Subcutaneous abdominal adipose tissue (tissue), 5 donors: ENCODE measurements at regions not wholly inside any gene's neighbourhood (a gene's known extent, or its start where the extent isn't known, plus 50 kb on each side); places are given as distances from the start of the nearest gene placed in this dataset.
"Not testable (repeated sequence)": the region's sequence is repeated elsewhere in the genome, so short reads cannot be mapped to it uniquely, and the experiment has no call there.

ENCODE experiments used
- H3K27ac ChIP-seq: one replicate; pipeline ENCODE4 v1.7.0; 2013; ENCODE audit warnings: low read depth, mild to moderate bottlenecking, inconsistent platforms, low read length, moderate library complexity
- H3K27me3 ChIP-seq, 5 donors: one replicate each; pipeline ENCODE4 v1.7.0; 2013; ENCODE audit warnings: low read length in 5 of 5, inconsistent platforms in 1 of 5; ENCODE audit not compliant: control insufficient read depth in 5 of 5, insufficient read depth in 4 of 5
- H3K36me3 ChIP-seq, 5 donors: one replicate each; pipeline ENCODE4 v1.7.0; 2013; ENCODE audit warnings: low read length in 5 of 5; ENCODE audit not compliant: control insufficient read depth in 5 of 5, insufficient read depth in 5 of 5
- H3K4me1 ChIP-seq, 5 donors: one replicate each; pipeline ENCODE4 v1.7.0; 2013; ENCODE audit warnings: low read length in 5 of 5, mild to moderate bottlenecking in 3 of 5, moderate library complexity in 1 of 5; ENCODE audit not compliant: control insufficient read depth in 5 of 5, insufficient read depth in 5 of 5
- H3K4me3 ChIP-seq, 5 donors: one replicate each; pipeline ENCODE4 v1.7.0; 2013; ENCODE audit warnings: low read length in 5 of 5, low read depth in 1 of 5
- H3K9ac ChIP-seq, 5 donors: one replicate each; pipeline ENCODE4 v1.7.0; 2013; ENCODE audit warnings: low read length in 5 of 5, mild to moderate bottlenecking in 4 of 5, moderate library complexity in 3 of 5
- H3K9me3 ChIP-seq, 5 donors: one replicate each; pipeline ENCODE4 v1.7.0; 2013; ENCODE audit warnings: low read length in 5 of 5; ENCODE audit not compliant: control insufficient read depth in 5 of 5
- donor health status: healthy.
- donor health status: healthy.
- donor health status: healthy.
- donor health status: healthy.
- donor health status: healthy.

DNA sequence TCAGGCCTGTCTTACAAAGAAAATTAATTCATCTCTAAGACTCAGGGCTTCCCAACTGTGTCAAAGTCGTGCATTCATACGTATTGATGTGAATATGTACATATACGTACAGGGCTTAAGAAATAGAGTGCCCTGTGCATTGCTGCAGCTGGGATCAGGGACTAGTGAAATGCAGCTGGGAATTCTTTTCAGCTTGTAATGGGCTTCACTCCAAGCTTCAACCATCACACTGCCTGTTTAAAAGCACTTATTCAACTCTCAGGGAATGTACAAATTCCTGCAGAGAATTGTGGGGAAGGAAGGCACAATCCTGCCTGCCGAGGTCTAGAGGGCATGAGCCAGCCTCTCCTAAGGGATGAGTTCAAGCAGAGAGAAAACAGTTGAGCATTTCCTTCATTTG, 59.6 kb upstream of the MAN2A1 start:
- H3K27ac ChIP-seq, result no peak overlapping the region
- no peaks in the 10 kb centered on the region for H3K36me3 ChIP-seq
- H3K9me3 ChIP-seq, result no peaks in the 10 kb centered on the region
- H3K4me1 ChIP-seq, result peaks cover 0 to 16% (median 4%) of the 10 kb centered on the region in 5 donors
- no peak overlapping the region for H3K9ac ChIP-seq
- no peaks in the 10 kb centered on the region for H3K27me3 ChIP-seq
- no peak overlapping the region for H3K4me3 ChIP-seq

DNA sequence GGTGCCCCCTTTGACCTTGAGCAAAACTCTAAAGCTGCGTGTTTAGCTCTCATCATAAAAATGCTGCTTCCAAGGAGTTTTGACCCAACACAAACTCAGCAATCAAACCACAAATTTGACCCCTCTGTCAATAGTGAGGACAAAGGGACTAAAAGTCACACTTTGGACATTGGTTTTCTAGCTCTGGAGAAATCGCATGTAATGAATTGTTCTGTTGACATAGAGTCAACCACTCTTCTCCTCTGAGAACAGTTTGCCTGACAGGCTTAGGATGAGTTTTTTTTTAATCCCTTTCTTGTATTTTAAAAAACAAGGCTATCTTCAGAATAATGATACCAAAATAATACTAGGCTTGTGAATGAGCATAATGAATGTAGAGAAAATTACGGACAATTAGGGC, 61.1 kb upstream of the MAN2A1 start:
- Histone ChIP-seq H3K4me1 (peaks cover 0 to 16% (median 4%) of the 10 kb centered on the region in 5 donors), H3K27ac (no peak overlapping the region), H3K9ac (no peak overlapping the region), H3K36me3 (no peaks in the 10 kb centered on the region), H3K4me3 (no peak overlapping the region), H3K27me3 (no peaks in the 10 kb centered on the region), H3K9me3 (no peaks in the 10 kb centered on the region)

GRCh38 chr5:109621266-109621665, 68.5 kb upstream of the MAN2A1 start:
- H3K9ac ChIP-seq, H3K27me3 ChIP-seq, H3K9me3 ChIP-seq, H3K27ac ChIP-seq, H3K4me3 ChIP-seq, H3K36me3 ChIP-seq: not testable (repeated sequence)
- H3K4me1 ChIP-seq, result peaks cover 3 to 20% (median 12%) of the 10 kb centered on the region in 5 donors

DNA sequence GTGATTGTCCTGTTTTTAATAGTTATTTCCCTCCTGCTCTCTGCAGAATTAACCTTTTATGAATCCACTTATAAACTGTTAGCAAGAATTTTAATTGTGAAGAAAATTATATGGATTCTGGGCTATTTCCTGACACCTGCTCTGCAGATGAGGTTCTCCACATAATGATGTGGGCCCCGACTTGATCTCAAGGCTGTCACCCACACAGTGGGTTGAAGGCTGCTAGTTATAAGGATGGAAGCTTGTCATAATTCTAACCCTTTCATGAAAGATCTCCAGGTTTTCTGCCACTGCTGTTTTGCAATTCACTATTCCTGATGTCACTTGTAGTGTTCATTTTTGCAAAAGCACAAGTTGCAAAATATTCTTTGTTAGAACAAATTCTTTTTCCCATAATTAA, 69.1 kb upstream of the MAN2A1 start:
- peaks cover 3 to 20% (median 12%) of the 10 kb centered on the region in 5 donors for H3K4me1 ChIP-seq
- H3K36me3 ChIP-seq, result no peaks in the 10 kb centered on the region
- H3K9me3 ChIP-seq, result no peaks in the 10 kb centered on the region
- no peak overlapping the region for H3K4me3 ChIP-seq
- H3K27me3 ChIP-seq, result no peaks in the 10 kb centered on the region
- no peak overlapping the region for H3K9ac ChIP-seq
- H3K27ac ChIP-seq, result no peak overlapping the region

DNA sequence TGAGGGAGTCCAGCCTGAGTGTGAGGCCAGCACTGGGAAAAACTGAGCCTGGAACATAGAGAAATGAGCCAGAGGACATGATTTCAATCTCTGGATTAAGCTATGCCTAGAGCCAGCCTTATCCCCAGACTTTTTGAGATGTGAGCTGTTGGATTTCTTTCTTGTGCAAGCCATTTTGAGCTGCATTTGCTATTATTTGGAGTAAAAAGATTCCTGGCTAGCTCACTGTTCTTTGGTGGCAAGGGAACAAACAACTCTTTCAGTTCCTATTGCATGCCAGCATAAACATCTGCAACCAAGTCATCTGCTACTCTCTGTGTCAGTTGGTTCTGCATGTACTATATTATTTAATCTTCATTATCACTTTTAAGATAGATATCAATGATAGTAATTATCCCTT, 70.1 kb upstream of the MAN2A1 start:
- Histone ChIP-seq H3K27ac (peak overlapping the region; percentile 27), H3K4me3 (no peak overlapping the region), H3K4me1 (peaks cover 3 to 25% (median 12%) of the 10 kb centered on the region in 5 donors), H3K27me3 (no peaks in the 10 kb centered on the region), H3K36me3 (no peaks in the 10 kb centered on the region), H3K9ac (no peak overlapping the region), H3K9me3 (no peaks in the 10 kb centered on the region)

- Histone ChIP-seq H3K9me3 (no peaks in the 10 kb centered on the region), H3K36me3 (no peaks in the 10 kb centered on the region), H3K9ac (no peak overlapping the region), H3K4me3 (no peak overlapping the region), H3K4me1 (peaks cover 3 to 28% (median 12%) of the 10 kb centered on the region in 5 donors), H3K27ac (peak overlapping the region; percentile 27), H3K27me3 (no peaks in the 10 kb centered on the region)
Measured at GRCh38 chr5:109619021-109619460, 70.7 kb upstream of the MAN2A1 start.

DNA sequence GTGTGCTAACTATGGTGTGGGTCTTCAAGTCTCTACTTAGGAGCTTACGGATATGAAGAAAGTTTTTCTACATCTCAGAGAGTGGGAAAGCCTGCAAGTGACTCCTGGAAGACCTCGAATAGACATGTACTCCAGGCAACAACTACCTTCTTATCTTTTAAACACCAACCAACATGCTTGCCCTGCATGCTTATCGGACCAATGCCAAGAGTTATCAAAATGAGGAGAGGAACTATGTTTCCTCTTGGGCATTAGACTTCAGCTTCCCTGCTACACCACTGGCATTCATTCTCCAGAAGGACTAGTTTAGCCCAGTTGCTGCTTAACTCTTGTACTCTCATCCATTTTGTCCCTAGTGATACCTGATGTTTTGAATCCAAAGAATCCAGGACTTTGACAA, 74.7 kb upstream of the MAN2A1 start:
- Histone ChIP-seq H3K27ac (no peak overlapping the region), H3K9me3 (no peaks in the 10 kb centered on the region), H3K27me3 (no peaks in the 10 kb centered on the region), H3K9ac (no peak overlapping the region), H3K36me3 (no peaks in the 10 kb centered on the region), H3K4me1 (peaks cover 5 to 18% (median 12%) of the 10 kb centered on the region in 5 donors), H3K4me3 (no peak overlapping the region)

DNA sequence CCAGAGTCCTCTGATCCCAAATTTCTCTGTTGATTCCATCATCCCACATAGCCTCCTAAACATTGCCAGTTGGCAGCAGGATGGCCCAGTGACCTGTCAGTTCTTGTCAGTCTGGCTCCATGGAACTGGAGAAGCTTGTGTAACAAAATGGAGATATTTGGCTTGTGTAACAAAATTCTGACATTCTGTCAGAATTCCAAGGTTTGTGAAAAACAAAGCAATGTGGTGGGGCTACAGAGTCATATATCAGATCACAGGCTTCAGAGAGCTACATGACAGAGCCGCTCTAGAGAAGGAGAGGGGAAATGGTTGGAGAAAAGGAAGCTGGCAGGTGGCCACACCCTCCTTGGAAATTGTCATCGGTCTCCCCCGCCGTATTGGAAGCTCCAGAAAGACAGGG, 75.4 kb upstream of the MAN2A1 start:
- Histone ChIP-seq H3K36me3 (no peaks in the 10 kb centered on the region), H3K4me1 (peaks cover 4 to 12% (median 6%) of the 10 kb centered on the region in 5 donors), H3K9ac (no peak overlapping the region), H3K27me3 (no peaks in the 10 kb centered on the region), H3K4me3 (no peak overlapping the region), H3K9me3 (no peaks in the 10 kb centered on the region), H3K27ac (no peak overlapping the region)

DNA sequence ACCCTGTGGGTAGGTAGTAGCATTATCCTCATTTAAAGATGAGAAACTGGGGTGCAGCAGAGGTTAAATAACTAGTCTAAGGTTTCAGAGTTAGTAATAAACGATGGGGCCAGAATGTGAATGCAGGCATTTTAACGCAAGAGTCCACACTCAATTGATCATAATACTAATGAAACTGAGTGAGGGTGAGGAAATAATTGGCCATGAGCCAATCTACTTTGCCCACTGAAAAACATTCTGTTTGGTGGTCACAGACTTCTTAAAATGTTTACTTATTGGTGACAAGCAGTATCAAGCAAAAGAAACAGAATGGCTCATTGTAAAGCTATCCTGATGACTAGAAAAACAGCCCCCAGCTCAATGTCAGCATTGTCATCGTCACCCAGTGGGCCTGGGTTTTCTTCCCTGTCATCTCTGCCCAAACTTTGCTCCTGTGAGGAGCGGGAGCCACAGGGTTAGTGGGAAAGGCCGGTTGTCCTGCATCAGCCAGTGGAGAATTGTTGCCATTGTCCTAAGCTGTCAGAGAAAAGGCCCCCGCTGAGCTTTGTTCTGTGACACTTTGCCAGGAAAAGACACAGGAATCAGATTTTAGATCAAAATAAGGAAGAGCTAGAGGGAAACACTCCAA, 77.3 kb upstream of the MAN2A1 start:
- Histone ChIP-seq H3K27ac (no peak overlapping the region), H3K36me3 (no peaks in the 10 kb centered on the region), H3K4me1 (peaks cover 0 to 8% (median 2%) of the 10 kb centered on the region in 5 donors), H3K9ac (no peak overlapping the region), H3K4me3 (no peak overlapping the region), H3K27me3 (no peaks in the 10 kb centered on the region), H3K9me3 (no peaks in the 10 kb centered on the region)

DNA sequence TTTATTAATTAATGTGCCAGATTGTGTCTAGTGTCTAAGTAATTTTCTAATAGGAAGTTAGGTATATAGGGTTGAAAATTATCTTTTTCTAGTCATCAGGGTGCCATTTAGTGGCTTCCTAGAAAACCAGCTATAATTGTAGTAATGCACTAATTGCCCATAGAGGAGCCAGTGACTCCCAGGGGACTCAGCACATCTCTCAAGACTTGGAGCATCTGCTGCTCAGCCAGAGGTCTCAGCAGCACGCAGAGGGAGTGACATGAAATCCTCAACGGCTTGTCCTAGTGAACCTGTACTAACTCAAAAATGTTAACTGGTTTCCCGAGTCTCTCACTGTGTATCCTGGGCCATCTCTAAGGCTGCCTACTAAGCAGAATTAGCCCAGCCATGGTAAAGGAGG, 78.2 kb upstream of the MAN2A1 start:
- Histone ChIP-seq H3K36me3 (no peaks in the 10 kb centered on the region), H3K4me3 (no peak overlapping the region), H3K9me3 (no peaks in the 10 kb centered on the region), H3K9ac (no peak overlapping the region), H3K27me3 (no peaks in the 10 kb centered on the region), H3K27ac (no peak overlapping the region), H3K4me1 (peaks cover 0 to 8% (median 2%) of the 10 kb centered on the region in 5 donors)
